ENCODE measurements at regions not wholly inside any gene's neighbourhood (a gene's known extent, or its start where the extent isn't known, plus 50 kb on each side); places are given as distances from the start of the nearest gene placed in this dataset.
"Not testable (repeated sequence)": the region's sequence is repeated elsewhere in the genome, so short reads cannot be mapped to it uniquely, and the experiment has no call there.

DNA sequence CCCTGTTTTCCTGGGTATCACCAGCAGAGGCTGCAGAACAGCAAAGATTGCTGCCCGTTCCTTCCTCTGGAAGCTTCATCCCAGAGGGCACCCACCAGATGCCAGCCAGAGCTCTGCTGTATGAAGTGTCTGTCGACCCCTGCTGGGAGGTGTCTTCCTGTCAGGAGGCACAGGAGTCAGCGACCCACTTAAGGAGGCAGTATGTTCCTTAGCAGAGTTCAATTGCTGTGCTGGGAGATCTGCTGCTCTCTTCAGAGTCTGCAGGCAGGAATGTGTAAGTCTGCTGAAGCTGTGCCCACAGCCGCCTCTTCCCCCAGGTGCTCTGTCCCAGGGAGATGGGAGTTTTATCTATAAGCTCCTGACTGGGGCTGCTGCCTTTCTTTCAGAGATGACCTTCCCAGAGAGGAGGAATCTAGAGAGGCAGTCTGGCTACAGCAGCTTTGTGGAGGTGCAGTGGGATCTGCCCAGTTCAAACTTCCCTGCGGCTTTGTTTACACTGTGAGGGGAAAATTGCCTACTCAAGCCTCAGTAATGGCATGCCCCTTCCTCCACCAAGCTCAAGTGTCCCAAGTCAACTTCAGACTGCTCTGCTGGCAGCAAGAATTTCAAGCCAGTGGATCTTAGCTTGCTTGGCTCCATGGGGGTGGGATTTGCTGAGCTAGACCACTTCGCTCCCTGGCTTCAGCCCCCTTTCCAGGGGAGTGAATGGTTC is 100.6 kb downstream of the TMEM168 start:
- peaks cover 0 to 20% (median 8%) of the 10 kb centered on the region in 5 donors for H3K27me3 Mint-ChIP-seq
- H3K9me3 ChIP-seq (ENCODE audit: control insufficient read depth in 2 of 3, low read length in 3 of 3); intact Hi-C loops (cut with micrococcal nuclease); POLR2A ChIA-PET; H3K27ac ChIP-seq (ENCODE audit: low read depth, low read length); H3K4me3 Mint-ChIP-seq; H3K27me3 ChIP-seq (ENCODE audit: control insufficient read depth in 2 of 2, insufficient read depth in 2 of 2, low read length in 2 of 2); H3K36me3 Mint-ChIP-seq; CTCF ChIA-PET; H3K4me1 ChIP-seq (ENCODE audit: control insufficient read depth in 2 of 2, insufficient read depth in 2 of 2, low read length in 2 of 2); H3K4me1 Mint-ChIP-seq; H3K27ac Mint-ChIP-seq; H3K36me3 ChIP-seq (ENCODE audit: control insufficient read depth in 2 of 3, insufficient read depth in 3 of 3, low read length in 3 of 3); DNase-seq; H3K4me3 ChIP-seq (ENCODE audit: low read length); ATAC-seq: not testable (repeated sequence)
- H3K9me3 Mint-ChIP-seq: peaks cover 3 to 32% (median 15%) of the 10 kb centered on the region in 11 donors

DNA sequence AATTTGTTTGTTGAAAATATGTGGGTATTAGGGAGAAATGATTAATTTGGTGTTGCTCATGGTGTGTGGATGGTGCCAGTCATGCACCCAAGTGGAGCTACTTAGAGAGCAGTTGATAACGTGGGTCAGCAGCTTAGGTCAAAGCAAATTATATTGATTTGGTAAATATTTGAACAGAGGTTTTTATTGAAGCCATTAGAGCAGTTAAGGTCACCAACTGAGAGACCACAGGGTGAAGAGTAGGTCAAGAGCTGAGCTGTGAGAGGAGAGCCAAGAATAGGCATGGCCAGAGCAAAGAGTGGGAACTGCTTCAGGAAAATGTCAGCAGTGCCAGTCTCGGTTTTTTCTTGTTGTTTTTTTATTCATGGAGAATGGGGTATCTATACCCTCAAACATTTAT is 97.9 kb downstream of the TMEM168 start:
- Histone ChIP-seq H3K36me3 (ENCODE audit: control insufficient read depth in 2 of 3, insufficient read depth in 3 of 3, low read length in 3 of 3) (no peaks in the 10 kb centered on the region), H3K27me3 (ENCODE audit: control insufficient read depth in 2 of 2, insufficient read depth in 2 of 2, low read length in 2 of 2) (no peaks in the 10 kb centered on the region), H3K9me3 (ENCODE audit: control insufficient read depth in 2 of 3, low read length in 3 of 3) (no peaks in the 10 kb centered on the region), H3K27ac (ENCODE audit: low read depth, low read length) (no peak overlapping the region), H3K4me3 (ENCODE audit: low read length) (no peak overlapping the region), H3K4me1 (ENCODE audit: control insufficient read depth in 2 of 2, insufficient read depth in 2 of 2, low read length in 2 of 2) (no peaks in the 10 kb centered on the region)
- intact Hi-C loops (cut with micrococcal nuclease): no loop called here
- no peaks in the 10 kb centered on the region for H3K4me1 Mint-ChIP-seq
- ChIA-PET CTCF (interaction anchor here (0.6 kb wide), 1 partner anchor 1247 kb away, joined by 3 read pairs; no protein-coding TSS in a partner anchor), POLR2A (no interaction called here)
- peaks cover 0 to 44% (median 13%) of the 10 kb centered on the region in 11 donors for H3K9me3 Mint-ChIP-seq
- H3K4me3 Mint-ChIP-seq: no peak overlapping the region
- DNase-seq: no peak
- H3K36me3 Mint-ChIP-seq: peaks cover 0 to 9% (median 0%) of the 10 kb centered on the region in 5 donors
- ATAC-seq: no peak
- no peak overlapping the region for H3K27ac Mint-ChIP-seq
- peaks cover 0 to 24% (median 8%) of the 10 kb centered on the region in 5 donors for H3K27me3 Mint-ChIP-seq

DNA sequence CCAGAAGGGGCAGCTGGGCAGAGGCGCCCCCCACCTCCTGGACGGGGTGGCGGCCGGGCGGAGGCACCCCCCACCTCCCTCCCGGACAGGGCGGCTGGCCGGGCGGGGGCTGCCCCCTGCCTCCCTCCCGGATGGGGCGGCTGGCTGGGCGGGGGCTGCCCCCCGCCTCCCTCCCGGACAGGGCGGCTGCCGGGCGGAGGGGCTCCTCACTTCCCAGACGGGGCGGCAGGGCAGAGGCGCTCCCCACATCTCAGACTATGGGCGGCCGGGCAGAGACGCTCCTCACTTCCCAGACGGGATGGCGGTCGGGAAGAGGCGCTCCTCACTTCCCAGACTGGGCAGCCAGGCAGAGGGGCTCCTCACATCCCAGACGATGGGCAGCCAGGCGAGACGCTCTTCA is 93.0 kb downstream of the TMEM168 start:
- H3K36me3 ChIP-seq (ENCODE audit: control insufficient read depth in 2 of 3, insufficient read depth in 3 of 3, low read length in 3 of 3): not testable (repeated sequence)

DNA sequence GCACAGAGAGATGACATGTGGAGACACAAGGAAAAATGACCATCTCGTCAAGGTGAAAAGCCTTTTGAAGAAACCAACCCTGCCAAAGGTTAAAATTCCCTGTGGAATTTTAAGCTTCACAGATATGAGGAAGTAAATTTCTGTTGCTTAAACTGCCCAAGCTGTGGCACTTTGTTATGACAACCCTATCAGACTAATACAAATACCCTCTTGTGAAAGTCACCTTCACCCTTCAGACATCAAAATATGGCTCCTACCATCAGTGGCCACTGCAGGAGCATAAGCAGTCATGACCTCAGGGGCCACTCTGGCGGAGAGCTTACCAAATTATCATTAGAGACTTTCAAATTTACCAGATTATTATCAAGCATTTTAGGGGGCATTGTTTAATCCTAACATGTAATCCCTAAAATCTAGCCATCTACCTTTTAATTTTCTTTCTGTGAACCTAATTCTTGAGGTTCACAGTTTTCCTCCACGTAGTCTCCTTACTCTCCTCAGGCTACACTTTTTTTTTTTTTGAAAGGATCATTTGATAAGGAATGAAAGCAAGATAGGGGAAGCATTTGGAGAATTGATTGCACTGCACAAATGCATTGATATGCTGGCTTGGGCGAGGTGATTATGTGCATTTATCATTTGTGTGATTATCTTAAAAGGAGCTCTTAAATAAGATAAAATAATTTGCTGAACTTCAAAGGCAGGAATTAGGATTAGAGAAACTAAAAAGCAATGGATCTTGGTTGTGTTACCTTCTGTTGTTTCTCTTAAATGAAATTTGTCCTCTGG is 90.3 kb downstream of the TMEM168 start:
- H3K27ac Mint-ChIP-seq: no peak overlapping the region
- no peaks in the 10 kb centered on the region for H3K4me1 ChIP-seq (ENCODE audit: control insufficient read depth in 2 of 2, insufficient read depth in 2 of 2, low read length in 2 of 2)
- H3K27me3 Mint-ChIP-seq: peaks cover 0 to 34% (median 24%) of the 10 kb centered on the region in 5 donors
- ATAC-seq: no peak
- H3K9me3 Mint-ChIP-seq: peaks cover 0 to 36% (median 13%) of the 10 kb centered on the region in 11 donors
- H3K36me3 ChIP-seq (ENCODE audit: control insufficient read depth in 2 of 3, insufficient read depth in 3 of 3, low read length in 3 of 3): no peaks in the 10 kb centered on the region
- POLR2A ChIA-PET: no interaction called here
- CTCF ChIA-PET: no interaction called here
- no peak overlapping the region for H3K4me3 ChIP-seq (ENCODE audit: low read length)
- no peaks in the 10 kb centered on the region for H3K27me3 ChIP-seq (ENCODE audit: control insufficient read depth in 2 of 2, insufficient read depth in 2 of 2, low read length in 2 of 2)
- no peak overlapping the region for H3K27ac ChIP-seq (ENCODE audit: low read depth, low read length)
- intact Hi-C loops (cut with micrococcal nuclease): no loop called here
- H3K9me3 ChIP-seq (ENCODE audit: control insufficient read depth in 2 of 3, low read length in 3 of 3): no peaks in the 10 kb centered on the region
- H3K4me1 Mint-ChIP-seq: no peaks in the 10 kb centered on the region
- H3K4me3 Mint-ChIP-seq: no peak overlapping the region
- peaks cover 0 to 5% (median 0%) of the 10 kb centered on the region in 5 donors for H3K36me3 Mint-ChIP-seq
- no peak for DNase-seq

More for the DNA sequence above, 93.0 kb downstream of the TMEM168 start:
- POLR2A ChIA-PET; H3K4me1 ChIP-seq (ENCODE audit: control insufficient read depth in 2 of 2, insufficient read depth in 2 of 2, low read length in 2 of 2); H3K4me3 Mint-ChIP-seq; H3K27ac Mint-ChIP-seq; intact Hi-C loops (cut with micrococcal nuclease); H3K27ac ChIP-seq (ENCODE audit: low read depth, low read length); ATAC-seq; H3K9me3 ChIP-seq (ENCODE audit: control insufficient read depth in 2 of 3, low read length in 3 of 3); DNase-seq; H3K4me1 Mint-ChIP-seq; H3K36me3 Mint-ChIP-seq; CTCF ChIA-PET; H3K4me3 ChIP-seq (ENCODE audit: low read length); H3K27me3 ChIP-seq (ENCODE audit: control insufficient read depth in 2 of 2, insufficient read depth in 2 of 2, low read length in 2 of 2): not testable (repeated sequence)
- H3K9me3 Mint-ChIP-seq: peaks cover 0 to 59% (median 17%) of the 10 kb centered on the region in 11 donors
- peaks cover 0 to 32% (median 29%) of the 10 kb centered on the region in 5 donors for H3K27me3 Mint-ChIP-seq

DNA sequence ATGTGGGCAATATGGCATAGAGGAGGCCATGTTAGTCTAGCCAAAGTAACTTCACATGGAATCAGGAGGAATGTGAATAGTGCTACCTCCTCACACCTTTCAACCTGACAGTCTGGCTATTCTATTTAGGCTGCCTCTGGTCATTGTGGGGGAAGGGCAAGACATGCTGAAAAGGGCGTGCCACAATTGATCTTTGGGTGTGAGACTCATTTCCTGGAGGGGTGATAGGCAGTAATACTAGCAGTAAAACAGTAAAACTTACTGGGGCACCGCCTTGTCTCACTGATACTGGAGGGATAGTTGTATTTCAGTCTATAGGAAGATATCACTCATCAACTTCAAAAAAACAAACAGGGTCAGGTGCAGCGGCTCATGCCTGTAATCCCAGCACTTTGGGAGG is 88.7 kb downstream of the TMEM168 start:
- no peak overlapping the region for H3K4me3 ChIP-seq (ENCODE audit: low read length)
- H3K36me3 ChIP-seq (ENCODE audit: control insufficient read depth in 2 of 3, insufficient read depth in 3 of 3, low read length in 3 of 3): no peaks in the 10 kb centered on the region
- Mint-ChIP-seq H3K36me3 (peaks cover 0 to 5% (median 0%) of the 10 kb centered on the region in 5 donors), H3K27me3 (peaks cover 0 to 39% (median 24%) of the 10 kb centered on the region in 5 donors), H3K4me1 (no peaks in the 10 kb centered on the region), H3K9me3 (peaks cover 0 to 21% (median 9%) of the 10 kb centered on the region in 11 donors), H3K27ac (no peak overlapping the region), H3K4me3 (no peak overlapping the region)
- H3K9me3 ChIP-seq (ENCODE audit: control insufficient read depth in 2 of 3, low read length in 3 of 3): no peaks in the 10 kb centered on the region
- DNase-seq (no peak), ATAC-seq (no peak)
- ChIA-PET POLR2A (no interaction called here), CTCF (no interaction called here)
- no peaks in the 10 kb centered on the region for H3K27me3 ChIP-seq (ENCODE audit: control insufficient read depth in 2 of 2, insufficient read depth in 2 of 2, low read length in 2 of 2)
- no peaks in the 10 kb centered on the region for H3K4me1 ChIP-seq (ENCODE audit: control insufficient read depth in 2 of 2, insufficient read depth in 2 of 2, low read length in 2 of 2)
- no peak overlapping the region for H3K27ac ChIP-seq (ENCODE audit: low read depth, low read length)
- intact Hi-C loops (cut with micrococcal nuclease): no loop called here

DNA sequence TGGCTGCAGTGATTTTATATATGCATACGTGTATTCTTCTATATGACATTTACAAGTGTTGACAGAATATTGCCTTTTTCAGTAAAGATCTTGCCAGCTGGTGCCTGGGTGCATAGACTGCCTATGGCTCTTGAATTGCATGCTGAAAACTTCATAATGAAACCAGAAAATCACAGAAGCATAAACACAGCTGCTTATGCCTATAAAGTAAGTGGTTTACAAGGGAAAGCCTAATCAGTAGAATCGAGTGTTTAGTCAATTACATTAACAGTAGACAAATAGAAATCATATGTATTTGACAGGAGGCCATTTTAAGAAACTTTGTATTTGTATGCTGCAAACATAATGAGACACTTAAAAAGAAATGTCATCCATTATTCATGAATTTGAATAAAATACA is 82.5 kb downstream of the TMEM168 start:
- ATAC-seq: no peak
- H3K27me3 ChIP-seq (ENCODE audit: control insufficient read depth in 2 of 2, insufficient read depth in 2 of 2, low read length in 2 of 2): no peaks in the 10 kb centered on the region
- intact Hi-C loops (cut with micrococcal nuclease): no loop called here
- no peak overlapping the region for H3K4me3 ChIP-seq (ENCODE audit: low read length)
- no peaks in the 10 kb centered on the region for H3K4me1 ChIP-seq (ENCODE audit: control insufficient read depth in 2 of 2, insufficient read depth in 2 of 2, low read length in 2 of 2)
- Mint-ChIP-seq H3K36me3 (no peaks in the 10 kb centered on the region), H3K4me3 (no peak overlapping the region), H3K4me1 (no peaks in the 10 kb centered on the region), H3K9me3 (peaks cover 0 to 13% (median 0%) of the 10 kb centered on the region in 11 donors), H3K27me3 (peaks cover 3 to 17% (median 6%) of the 10 kb centered on the region in 5 donors), H3K27ac (no peak overlapping the region)
- H3K36me3 ChIP-seq (ENCODE audit: control insufficient read depth in 2 of 3, insufficient read depth in 3 of 3, low read length in 3 of 3): no peaks in the 10 kb centered on the region
- no peaks in the 10 kb centered on the region for H3K9me3 ChIP-seq (ENCODE audit: control insufficient read depth in 2 of 3, low read length in 3 of 3)
- no peak for DNase-seq
- CTCF ChIA-PET: no interaction called here
- POLR2A ChIA-PET: no interaction called here
- H3K27ac ChIP-seq (ENCODE audit: low read depth, low read length): no peak overlapping the region
